GM23248 (cell line): ENCODE measurements at regions not wholly inside any gene's neighbourhood (a gene's known extent, or its start where the extent isn't known, plus 50 kb on each side); places are given as distances from the start of the nearest gene placed in this dataset.

Experiments
- EZH2 ChIP-seq: fragments of 200-600 bp; sonication (generic); IDR thresholded peaks from 2 replicates; pipeline ENCODE4 v1.6.1; 2018; ENCODE audit warnings: antibody characterized with exemption, mild to moderate bottlenecking; ENCODE audit not compliant: insufficient read depth, poor library complexity, severe bottlenecking
- EZH2phosphoT487 ChIP-seq: fragments of 200-600 bp; sonication (generic); IDR thresholded peaks from 2 replicates; pipeline ENCODE4 v1.6.1; 2018; ENCODE audit warnings: antibody characterized with exemption, moderate library complexity, mild to moderate bottlenecking, low read depth; ENCODE audit not compliant: insufficient read depth

GRCh38 chr13:31069808-31070534 is 91.7 kb downstream of the HSPH1 start:
- TF ChIP-seq EZH2, result no peak
- no peak for TF ChIP-seq EZH2phosphoT487
